Adipocyte (in vitro differentiated cells): ENCODE measurements at regions not wholly inside any gene's neighbourhood (a gene's known extent, or its start where the extent isn't known, plus 50 kb on each side); places are given as distances from the start of the nearest gene placed in this dataset.
A peak's percentile ranks its signal among the peaks of the same experiment; 100 is the strongest.
"Not testable (repeated sequence)": the region's sequence is repeated elsewhere in the genome, so short reads cannot be mapped to it uniquely, and the experiment has no call there.

ENCODE experiments used
- DNase-seq: peaks from one replicate; pipeline ENCODE4 v3.0.0-alpha.2; 2015; ENCODE audit warnings: low read depth
- H3K27me3 ChIP-seq: replicated peaks from 2 replicates; pipeline ENCODE4 v1.7.0; 2013; ENCODE audit warnings: mild to moderate bottlenecking, low read length, moderate library complexity; ENCODE audit not compliant: control insufficient read depth, insufficient read depth
- H3K36me3 ChIP-seq: 2 replicates; pipeline ENCODE4 v1.7.0; 2013; ENCODE audit warnings: low read length, mild to moderate bottlenecking, moderate library complexity; ENCODE audit not compliant: control insufficient read depth, insufficient read depth, severe bottlenecking
- H3K4me1 ChIP-seq: 2 replicates; pipeline ENCODE4 v1.7.0; 2013; ENCODE audit warnings: mild to moderate bottlenecking, low read length, moderate library complexity; ENCODE audit not compliant: control insufficient read depth, insufficient read depth
- H3K4me3 ChIP-seq: 2 replicates; pipeline ENCODE4 v1.7.0; 2013; ENCODE audit warnings: mild to moderate bottlenecking, low read length, moderate library complexity
- H3K9ac ChIP-seq: 2 replicates; pipeline ENCODE4 v1.7.0; 2013; ENCODE audit warnings: mild to moderate bottlenecking, low read length, moderate library complexity
- H3K9me3 ChIP-seq: 2 replicates; pipeline ENCODE4 v1.7.0; 2013; ENCODE audit warnings: mild to moderate bottlenecking, low read length, moderate library complexity; ENCODE audit not compliant: control insufficient read depth

DNA sequence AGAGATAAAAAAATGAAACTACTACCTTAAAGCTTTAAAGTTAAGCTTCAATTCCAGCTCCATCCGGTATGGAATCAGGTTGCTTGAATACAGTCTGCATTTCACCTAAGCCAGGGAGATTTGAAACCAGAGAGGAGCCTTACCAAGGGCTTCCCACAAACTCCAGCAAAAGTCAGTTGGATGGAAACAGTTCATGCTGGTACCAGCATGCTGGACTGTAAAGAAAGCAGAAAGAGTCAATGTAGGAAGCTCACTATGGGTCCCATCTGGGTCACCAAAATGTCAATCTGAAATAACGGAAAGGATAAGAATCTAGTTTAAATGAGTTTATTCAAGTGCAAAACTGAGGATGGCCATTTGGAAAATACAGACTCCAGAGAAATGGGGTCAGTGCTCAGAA, 65.3 kb downstream of the CDO1 start:
- no peak for DNase-seq
- Histone ChIP-seq H3K9ac (no peak overlapping the region), H3K9me3 (peaks cover 6% of the 10 kb centered on the region), H3K27me3 (peaks cover 9% of the 10 kb centered on the region), H3K36me3 (no peaks in the 10 kb centered on the region), H3K4me3 (no peak overlapping the region), H3K4me1 (peaks cover 12% of the 10 kb centered on the region)

DNA sequence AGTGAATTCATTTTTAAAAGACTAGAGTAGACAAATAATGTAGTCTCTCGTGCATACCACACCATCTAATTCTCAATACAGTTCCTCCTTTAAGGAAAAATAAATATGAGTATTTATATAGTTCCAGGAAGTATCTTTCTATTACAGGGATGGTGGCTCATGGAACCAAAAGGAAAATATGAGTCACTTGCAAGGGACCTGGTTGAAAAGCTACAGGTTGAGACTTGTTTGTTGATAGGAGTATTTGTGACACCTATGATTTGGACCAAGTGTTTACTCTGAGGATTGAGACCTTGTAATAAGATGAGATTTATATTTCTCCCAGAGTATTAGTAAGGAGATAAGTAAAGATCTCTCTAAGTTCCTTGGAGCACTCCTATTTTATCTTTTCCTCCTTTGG, 67.4 kb downstream of the CDO1 start:
- Histone ChIP-seq H3K4me3 (no peak overlapping the region), H3K9me3 (peaks cover 17% of the 10 kb centered on the region), H3K36me3 (no peaks in the 10 kb centered on the region), H3K4me1 (peaks cover 12% of the 10 kb centered on the region), H3K9ac (no peak overlapping the region), H3K27me3 (peaks cover 9% of the 10 kb centered on the region)
- DNase-seq = no peak

DNA sequence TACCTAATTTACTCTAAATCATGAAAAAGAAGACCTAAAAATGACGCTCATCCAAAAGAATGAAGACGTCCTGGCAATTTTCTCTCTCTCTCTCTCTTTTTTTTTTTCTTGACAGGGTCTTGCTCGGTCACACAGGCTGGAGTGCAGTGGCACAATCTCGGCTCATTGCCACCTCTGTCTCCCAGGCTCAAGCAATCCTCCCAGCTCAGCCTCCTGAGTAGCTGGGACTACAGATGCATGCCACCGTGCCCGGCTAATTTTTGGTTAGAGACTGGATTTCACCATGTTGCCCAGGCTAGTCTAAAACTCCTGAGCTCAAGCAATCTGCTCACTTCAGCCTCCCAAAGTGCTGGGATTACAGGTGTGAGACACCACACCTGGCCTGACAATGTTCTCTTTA, 77.2 kb downstream of the CDO1 start:
- Histone ChIP-seq H3K4me1 (peaks cover 21% of the 10 kb centered on the region), H3K9me3 (peaks cover 31% of the 10 kb centered on the region)
- not testable (repeated sequence) for H3K27me3 ChIP-seq, H3K9ac ChIP-seq, H3K4me3 ChIP-seq, DNase-seq, H3K36me3 ChIP-seq

DNA sequence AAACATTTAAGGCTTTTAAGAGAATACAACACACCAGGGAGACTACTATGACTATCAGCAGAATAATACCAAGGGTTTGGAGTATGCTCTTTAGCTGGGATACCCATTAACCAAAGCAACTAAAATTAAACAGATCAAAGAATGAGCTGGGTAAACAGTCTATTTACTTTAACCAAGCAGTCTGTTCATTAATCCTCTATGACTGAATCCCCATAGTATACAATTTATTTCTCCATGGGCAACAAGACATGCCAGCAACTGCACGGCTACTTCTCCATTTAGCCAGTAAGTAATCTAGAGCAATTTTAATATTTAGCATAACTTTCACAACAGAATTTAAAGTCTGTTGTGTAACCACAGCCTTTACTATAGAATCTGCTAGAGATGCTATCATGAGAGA, 77.6 kb downstream of the CDO1 start:
- H3K9me3 ChIP-seq = peaks cover 27% of the 10 kb centered on the region
- H3K9ac ChIP-seq = no peak overlapping the region
- no peak for DNase-seq
- H3K36me3 ChIP-seq = no peaks in the 10 kb centered on the region
- no peaks in the 10 kb centered on the region for H3K27me3 ChIP-seq
- H3K4me3 ChIP-seq = no peak overlapping the region
- H3K4me1 ChIP-seq = peaks cover 23% of the 10 kb centered on the region

DNA sequence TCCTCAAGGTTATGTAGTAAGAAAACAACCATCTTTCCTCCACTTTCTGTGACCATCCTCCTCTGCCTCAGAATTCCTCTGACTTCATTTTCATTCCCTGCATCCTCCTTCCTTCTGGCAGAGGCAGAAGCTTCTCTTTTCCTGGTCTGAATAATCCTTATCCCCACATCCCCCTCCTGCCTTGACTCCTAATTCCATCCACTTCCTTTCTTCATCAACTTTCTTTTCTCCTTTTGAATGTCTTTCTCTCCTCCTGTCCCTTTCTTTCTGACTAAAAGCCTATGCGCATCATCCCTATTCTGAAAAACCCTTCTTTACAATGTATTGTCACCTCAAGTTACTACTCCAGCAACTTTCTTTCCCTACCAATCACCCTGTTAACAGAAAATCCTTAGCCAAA, 79.0 kb downstream of the CDO1 start:
- H3K9ac ChIP-seq = no peak overlapping the region
- DNase-seq = no peak
- H3K4me3 ChIP-seq = no peak overlapping the region
- peaks cover 23% of the 10 kb centered on the region for H3K4me1 ChIP-seq
- H3K9me3 ChIP-seq = peaks cover 18% of the 10 kb centered on the region
- H3K27me3 ChIP-seq = no peaks in the 10 kb centered on the region
- H3K36me3 ChIP-seq = no peaks in the 10 kb centered on the region

DNA sequence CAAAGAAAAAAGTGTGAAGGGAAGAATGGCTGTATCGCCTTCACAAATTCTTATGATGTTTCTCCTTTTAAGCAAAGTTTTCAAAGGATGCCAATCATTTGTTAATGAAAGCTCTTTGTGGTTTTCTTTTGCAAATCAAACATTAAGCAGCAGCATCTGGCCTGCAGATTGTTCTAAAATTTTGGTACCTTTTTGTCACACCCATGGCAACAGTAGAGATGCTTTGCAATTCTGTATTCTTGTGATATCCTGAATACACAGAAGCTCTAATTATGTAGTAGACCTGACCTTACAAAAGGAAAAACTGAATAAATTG, 79.8 kb downstream of the CDO1 start:
- H3K9ac ChIP-seq = peak overlapping the region; percentile 49
- peaks cover 12% of the 10 kb centered on the region for H3K9me3 ChIP-seq
- H3K4me3 ChIP-seq = no peak overlapping the region
- H3K27me3 ChIP-seq = no peaks in the 10 kb centered on the region
- no peaks in the 10 kb centered on the region for H3K36me3 ChIP-seq
- peaks cover 25% of the 10 kb centered on the region for H3K4me1 ChIP-seq
- no peak for DNase-seq

DNA sequence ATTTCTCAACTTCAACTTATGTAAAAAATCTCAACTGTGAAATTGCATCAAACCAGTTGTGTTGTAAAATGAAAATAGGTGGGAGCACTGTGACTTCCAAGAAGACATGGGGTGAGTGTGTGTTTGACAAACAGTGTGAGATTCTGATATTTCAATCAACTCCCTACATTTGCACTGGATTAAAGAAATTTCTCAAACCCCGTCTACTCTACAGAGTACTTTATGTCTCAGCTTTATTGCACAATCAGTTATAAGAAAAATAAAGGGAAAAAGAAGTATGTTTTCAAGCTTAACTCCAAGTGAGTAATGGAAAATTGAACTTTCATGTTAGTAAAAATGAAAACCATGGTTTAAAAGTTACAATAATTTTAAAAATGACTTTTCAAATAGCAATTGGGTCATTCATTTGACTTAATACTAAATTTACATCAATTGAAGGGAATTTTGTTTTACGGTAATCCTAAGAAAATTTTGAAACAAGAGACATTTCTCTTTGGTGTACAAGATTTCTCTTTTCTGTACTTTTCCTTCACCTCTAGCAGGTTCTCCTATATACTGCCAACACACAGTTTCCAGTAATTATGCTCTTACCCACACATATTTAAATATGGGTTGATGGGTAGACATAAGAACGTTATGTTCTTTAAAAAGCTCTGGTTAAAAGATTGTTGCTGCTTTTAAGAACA, 80.3 kb downstream of the CDO1 start:
- no peak overlapping the region for H3K4me3 ChIP-seq
- H3K27me3 ChIP-seq = no peaks in the 10 kb centered on the region
- peak overlapping the region; percentile 49 for H3K9ac ChIP-seq
- H3K9me3 ChIP-seq = peaks cover 10% of the 10 kb centered on the region
- DNase-seq = peak; percentile 57
- H3K4me1 ChIP-seq = peaks cover 25% of the 10 kb centered on the region
- no peaks in the 10 kb centered on the region for H3K36me3 ChIP-seq

DNA sequence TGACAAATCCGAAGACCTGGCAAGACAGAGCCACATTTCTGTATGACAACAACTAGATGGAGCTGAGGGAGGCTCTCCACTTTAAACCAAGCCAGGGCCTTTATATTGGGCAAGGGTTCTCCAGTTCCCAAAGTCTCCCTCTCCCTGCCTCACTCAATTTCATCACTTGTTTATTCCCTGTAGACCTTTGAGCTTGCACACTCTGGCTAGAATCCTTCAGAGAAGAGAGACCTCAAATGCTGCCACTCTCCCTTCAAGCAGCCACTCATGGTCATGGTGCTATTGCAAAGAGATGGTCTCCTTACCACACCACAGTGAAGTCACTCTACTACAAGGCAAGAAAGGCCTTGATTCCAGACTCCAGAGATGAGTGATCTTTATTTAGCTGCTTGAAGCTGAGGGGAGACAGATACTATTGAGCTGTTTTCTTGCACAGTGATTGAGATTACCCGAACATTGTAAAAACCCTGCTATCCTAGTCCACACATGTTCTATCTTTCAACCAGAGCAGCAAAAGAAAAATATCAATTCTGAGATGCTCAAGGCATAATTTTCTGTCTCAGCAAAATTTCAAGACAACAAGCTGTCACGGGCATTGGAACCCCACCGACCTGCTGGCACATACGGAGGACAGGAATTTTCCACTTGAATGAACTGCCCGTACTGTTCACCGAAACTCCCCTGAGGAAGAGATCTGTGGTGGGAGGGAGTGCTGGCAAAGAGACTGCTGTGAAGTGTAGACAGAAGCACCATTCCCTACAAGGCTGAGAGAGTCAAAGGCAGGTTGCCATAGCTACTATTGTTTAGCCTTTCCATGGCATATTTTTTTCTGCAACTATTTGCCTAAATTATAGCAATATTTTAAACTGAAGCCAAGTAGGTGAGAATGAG, 81.1 kb downstream of the CDO1 start:
- Histone ChIP-seq H3K4me1 (peaks cover 25% of the 10 kb centered on the region), H3K36me3 (no peaks in the 10 kb centered on the region), H3K9me3 (peaks cover 2% of the 10 kb centered on the region), H3K9ac (peak overlapping the region; percentile 40), H3K27me3 (no peaks in the 10 kb centered on the region), H3K4me3 (peak overlapping the region; percentile 26)
- DNase-seq = no peak

DNA sequence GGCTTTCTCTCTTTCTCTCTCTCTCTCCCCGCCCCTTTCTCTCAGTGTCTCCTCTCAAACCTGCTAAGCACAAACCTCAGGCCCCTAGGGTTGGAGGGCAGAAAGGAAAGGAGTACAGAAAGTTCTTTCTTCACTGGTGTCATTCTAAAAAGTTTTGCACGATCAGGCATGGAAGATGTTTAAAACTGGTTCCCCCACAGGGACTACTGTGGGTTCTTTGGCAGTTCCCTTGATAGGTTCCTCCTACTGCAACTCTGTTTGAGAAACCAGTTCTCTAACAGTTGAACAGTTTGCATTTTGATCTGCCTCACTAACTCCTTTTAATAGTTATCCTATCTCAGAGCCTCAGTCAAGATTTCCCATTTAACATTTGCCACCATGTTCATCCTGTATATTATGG, 82.9 kb downstream of the CDO1 start:
- DNase-seq = no peak
- Histone ChIP-seq H3K36me3 (no peaks in the 10 kb centered on the region), H3K4me3 (no peak overlapping the region), H3K4me1 (peaks cover 25% of the 10 kb centered on the region), H3K9ac (no peak overlapping the region), H3K27me3 (no peaks in the 10 kb centered on the region), H3K9me3 (peaks cover 10% of the 10 kb centered on the region)

DNA sequence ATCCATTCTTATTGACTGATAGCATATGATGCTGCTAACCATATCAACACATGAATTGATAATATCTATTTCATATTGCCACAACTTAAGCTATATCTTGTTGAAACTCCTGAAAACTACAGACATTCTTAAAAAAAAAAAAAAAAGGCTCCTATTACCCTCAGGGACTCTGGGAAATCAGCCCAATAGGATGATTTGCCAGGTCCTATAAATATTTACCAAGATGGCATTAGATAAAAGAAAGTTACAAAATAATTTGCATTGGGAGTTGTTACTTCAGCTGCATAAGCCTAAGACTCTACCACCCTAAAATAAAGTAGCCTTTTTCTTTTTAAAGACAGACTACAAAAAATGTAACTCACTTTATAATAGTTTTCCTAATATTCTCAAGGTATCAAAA, 84.4 kb downstream of the CDO1 start:
- peaks cover 25% of the 10 kb centered on the region for H3K4me1 ChIP-seq
- DNase-seq = no peak
- H3K36me3 ChIP-seq = no peaks in the 10 kb centered on the region
- no peak overlapping the region for H3K4me3 ChIP-seq
- peaks cover 10% of the 10 kb centered on the region for H3K9me3 ChIP-seq
- no peak overlapping the region for H3K9ac ChIP-seq
- no peaks in the 10 kb centered on the region for H3K27me3 ChIP-seq

DNA sequence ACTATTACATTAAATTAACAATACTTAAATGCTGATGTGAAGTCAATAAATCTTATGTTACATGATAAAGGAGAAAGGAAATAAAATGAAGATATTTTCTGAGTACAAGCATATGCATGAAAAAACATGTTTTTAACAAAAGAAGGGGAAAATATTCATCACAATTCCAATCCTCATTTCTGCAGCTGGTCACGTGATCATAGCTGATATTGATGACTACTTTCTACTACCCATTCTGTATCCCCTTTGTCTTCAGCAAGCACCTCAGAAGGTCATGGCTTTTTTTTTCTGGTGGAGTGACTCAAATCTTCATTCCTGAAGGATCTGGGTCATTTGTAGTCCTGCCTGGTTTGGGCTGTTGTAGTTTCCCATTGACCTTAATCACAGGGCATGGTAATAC, 90.9 kb downstream of the CDO1 start:
- Histone ChIP-seq H3K4me3 (no peak overlapping the region), H3K4me1 (peaks cover 14% of the 10 kb centered on the region), H3K27me3 (no peaks in the 10 kb centered on the region)

More for the DNA sequence above, 90.9 kb downstream of the CDO1 start:
- no peak overlapping the region for H3K9ac ChIP-seq
- no peaks in the 10 kb centered on the region for H3K36me3 ChIP-seq
- H3K9me3 ChIP-seq = peaks cover 10% of the 10 kb centered on the region
- no peak for DNase-seq
